ENCODE measurements at regions not wholly inside any gene's neighbourhood (a gene's known extent, or its start where the extent isn't known, plus 50 kb on each side); places are given as distances from the start of the nearest gene placed in this dataset.
A peak's percentile ranks its signal among the peaks of the same experiment; 100 is the strongest.
"Not testable (repeated sequence)": the region's sequence is repeated elsewhere in the genome, so short reads cannot be mapped to it uniquely, and the experiment has no call there.

DNA sequence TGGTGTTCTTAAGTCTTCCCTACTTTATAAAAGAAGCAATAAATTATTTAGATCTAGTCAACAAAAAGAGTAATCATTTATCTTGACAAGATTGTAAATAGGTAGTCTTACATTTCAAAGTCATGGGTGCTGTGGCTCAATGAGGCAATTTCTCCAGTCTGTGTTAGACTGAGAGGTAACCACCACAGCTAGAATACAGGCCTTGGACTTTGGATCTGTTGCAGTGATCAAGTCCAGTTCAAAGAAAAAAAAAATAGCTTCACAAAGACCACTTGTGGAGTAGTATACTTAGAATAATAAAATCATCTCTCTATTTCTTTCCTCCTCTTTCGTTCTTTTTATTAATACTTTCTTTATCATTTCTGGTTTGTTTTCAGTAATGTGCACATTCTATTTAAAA, 93.1 kb upstream of the FSIP2 start:
- no peak overlapping the region for H3K9ac ChIP-seq
- H3K27ac ChIP-seq: no peak overlapping the region
- H3K9me3 ChIP-seq: no peaks in the 10 kb centered on the region
- H3K4me1 ChIP-seq: no peaks in the 10 kb centered on the region
- no peaks in the 10 kb centered on the region for H4K20me1 ChIP-seq
- H3K4me3 ChIP-seq: no peak overlapping the region
- no peaks in the 10 kb centered on the region for H3K27me3 ChIP-seq
- no peak for TF ChIP-seq Cebpa-rat (IDR thresholded peaks at IDR 0.05)
- no peaks in the 10 kb centered on the region for H3K36me3 ChIP-seq
- no peak overlapping the region for H3K4me2 ChIP-seq

DNA sequence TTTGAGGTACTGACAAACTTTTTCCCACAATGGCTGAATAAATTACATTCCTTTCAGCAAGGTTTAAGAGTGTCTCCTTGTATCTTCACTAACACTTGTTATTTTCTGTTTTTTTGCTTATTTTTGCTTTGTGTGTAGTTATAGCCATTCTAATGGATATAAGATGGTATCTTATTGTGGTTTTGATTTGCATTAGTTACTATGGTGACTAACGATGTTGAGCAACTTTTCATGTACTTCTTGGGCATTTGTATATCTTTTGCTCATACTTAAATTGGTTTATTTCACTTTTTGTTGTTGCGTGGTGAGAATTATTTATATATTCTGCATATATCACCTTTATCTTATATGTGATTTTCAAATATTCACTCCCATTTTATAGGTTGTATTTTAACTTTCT, 79.9 kb upstream of the FSIP2 start:
- Histone ChIP-seq H3K4me3 (no peak overlapping the region), H3K9ac (no peak overlapping the region)

DNA sequence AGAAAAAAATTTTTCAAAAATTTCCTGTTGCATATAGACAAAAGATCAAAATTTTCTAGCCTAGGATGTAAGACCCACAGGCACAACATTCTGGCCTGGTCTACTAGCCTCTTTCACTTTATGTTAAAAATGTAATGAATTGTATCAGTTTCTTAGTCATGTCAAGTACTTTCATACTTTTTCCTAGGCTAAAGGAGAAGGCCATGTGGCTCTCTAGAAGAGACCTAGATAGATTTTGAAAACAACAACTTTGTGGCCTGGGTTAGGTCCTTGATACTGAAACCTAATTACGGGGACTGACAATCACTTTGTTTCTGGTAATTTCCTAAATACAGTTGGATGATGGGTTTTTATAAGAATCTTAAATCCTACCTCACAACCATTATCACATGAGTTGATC, 74.8 kb upstream of the FSIP2 start:
- H3K27ac ChIP-seq: no peak overlapping the region
- no peak overlapping the region for H3K4me2 ChIP-seq
- no peak for TF ChIP-seq Cebpa-rat (IDR thresholded peaks at IDR 0.05)
- H3K9me3 ChIP-seq: no peaks in the 10 kb centered on the region
- H3K4me1 ChIP-seq: no peaks in the 10 kb centered on the region
- H3K4me3 ChIP-seq: no peak overlapping the region
- no peak overlapping the region for H3K9ac ChIP-seq
- no peaks in the 10 kb centered on the region for H3K36me3 ChIP-seq
- no peaks in the 10 kb centered on the region for H3K27me3 ChIP-seq
- H4K20me1 ChIP-seq: no peaks in the 10 kb centered on the region

More for the DNA sequence above, 79.9 kb upstream of the FSIP2 start:
- Histone ChIP-seq H4K20me1 (no peaks in the 10 kb centered on the region), H3K4me1 (no peaks in the 10 kb centered on the region), H3K27me3 (no peaks in the 10 kb centered on the region), H3K4me2 (no peak overlapping the region), H3K36me3 (no peaks in the 10 kb centered on the region), H3K27ac (no peak overlapping the region), H3K9me3 (no peaks in the 10 kb centered on the region)
- TF ChIP-seq Cebpa-rat (IDR thresholded peaks at IDR 0.05): no peak

DNA sequence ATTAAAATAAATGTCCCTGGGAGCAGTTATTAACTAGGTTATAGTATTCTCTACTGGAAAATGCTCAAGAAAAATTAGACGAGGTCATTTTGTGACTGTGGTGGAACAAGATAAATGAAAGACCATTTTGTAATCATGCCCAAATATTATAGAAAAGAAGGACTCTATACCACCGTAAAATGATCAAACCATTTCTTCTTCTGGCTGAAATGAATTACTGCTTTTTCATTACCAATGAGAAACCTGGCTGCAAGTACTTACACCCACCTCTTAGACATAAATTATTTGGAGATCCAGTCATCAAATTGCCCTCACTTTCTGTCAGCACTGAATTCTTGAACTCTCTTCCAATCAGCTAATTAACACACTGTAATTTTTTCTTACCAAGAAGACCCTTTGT, 74.2 kb upstream of the FSIP2 start:
- Histone ChIP-seq H3K4me3 (no peak overlapping the region), H3K4me1 (no peaks in the 10 kb centered on the region), H3K27ac (no peak overlapping the region), H3K36me3 (no peaks in the 10 kb centered on the region), H4K20me1 (no peaks in the 10 kb centered on the region), H3K9me3 (no peaks in the 10 kb centered on the region), H3K4me2 (no peak overlapping the region), H3K27me3 (no peaks in the 10 kb centered on the region), H3K9ac (no peak overlapping the region)
- no peak for TF ChIP-seq Cebpa-rat (IDR thresholded peaks at IDR 0.05)

DNA sequence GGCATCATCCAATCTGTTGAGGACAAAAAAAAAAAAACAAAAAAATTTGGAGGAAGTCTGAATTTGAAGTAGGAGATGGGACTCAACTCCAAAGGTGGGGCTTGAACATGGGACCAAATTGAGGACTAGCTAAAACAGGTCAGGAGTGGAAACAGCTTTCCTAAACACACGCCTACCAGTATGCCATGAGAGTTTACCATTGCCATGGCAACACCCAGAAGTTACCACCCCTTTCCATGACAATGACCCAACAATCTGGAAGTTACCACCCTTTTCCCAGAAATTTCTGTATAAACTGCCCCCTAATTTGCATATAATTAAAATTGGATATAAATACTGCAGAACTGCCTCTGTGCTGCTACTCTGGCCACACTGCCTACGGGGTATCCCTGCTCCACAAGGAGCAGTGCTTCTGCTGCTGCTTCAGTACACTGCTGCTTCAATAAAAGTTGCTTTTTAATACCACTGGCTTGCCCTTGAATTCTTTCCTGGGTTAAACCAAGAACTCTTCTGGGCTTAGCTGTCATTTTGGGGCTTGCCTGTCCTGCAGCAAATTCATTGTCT, 73.3 kb upstream of the FSIP2 start:
- H3K4me1 ChIP-seq: no peaks in the 10 kb centered on the region
- no peaks in the 10 kb centered on the region for H4K20me1 ChIP-seq
- H3K27ac ChIP-seq: no peak overlapping the region
- H3K36me3 ChIP-seq: no peaks in the 10 kb centered on the region
- no peaks in the 10 kb centered on the region for H3K27me3 ChIP-seq
- no peak for TF ChIP-seq Cebpa-rat (IDR thresholded peaks at IDR 0.05)
- H3K9me3 ChIP-seq: no peaks in the 10 kb centered on the region
- no peak overlapping the region for H3K4me2 ChIP-seq
- H3K4me3 ChIP-seq: no peak overlapping the region
- H3K9ac ChIP-seq: no peak overlapping the region

DNA sequence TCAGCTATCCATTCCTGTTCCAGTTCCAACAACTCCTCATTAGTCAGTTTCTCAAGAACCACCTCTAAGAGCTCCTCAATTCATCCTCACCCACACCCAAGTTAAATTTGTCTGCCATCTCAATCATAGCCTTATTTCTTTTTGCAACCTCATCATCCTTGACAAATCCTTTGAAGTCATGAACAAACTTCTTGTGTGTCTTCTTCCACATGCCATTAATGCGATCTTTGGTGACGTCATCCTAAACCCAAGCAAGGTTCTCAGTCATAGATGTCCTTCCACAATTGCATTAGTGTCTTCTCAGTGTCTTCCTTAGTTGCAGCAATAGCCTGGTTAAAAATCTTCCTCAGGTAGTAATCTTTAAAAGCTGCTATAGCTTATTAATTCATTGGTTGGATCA, 71.2 kb upstream of the FSIP2 start:
- no peaks in the 10 kb centered on the region for H3K27me3 ChIP-seq
- no peaks in the 10 kb centered on the region for H4K20me1 ChIP-seq
- TF ChIP-seq Cebpa-rat (IDR thresholded peaks at IDR 0.05): no peak
- H3K4me3 ChIP-seq: no peak overlapping the region
- H3K4me2 ChIP-seq: no peak overlapping the region
- no peak overlapping the region for H3K27ac ChIP-seq
- H3K9ac ChIP-seq: no peak overlapping the region
- no peaks in the 10 kb centered on the region for H3K9me3 ChIP-seq
- no peaks in the 10 kb centered on the region for H3K4me1 ChIP-seq
- H3K36me3 ChIP-seq: no peaks in the 10 kb centered on the region

DNA sequence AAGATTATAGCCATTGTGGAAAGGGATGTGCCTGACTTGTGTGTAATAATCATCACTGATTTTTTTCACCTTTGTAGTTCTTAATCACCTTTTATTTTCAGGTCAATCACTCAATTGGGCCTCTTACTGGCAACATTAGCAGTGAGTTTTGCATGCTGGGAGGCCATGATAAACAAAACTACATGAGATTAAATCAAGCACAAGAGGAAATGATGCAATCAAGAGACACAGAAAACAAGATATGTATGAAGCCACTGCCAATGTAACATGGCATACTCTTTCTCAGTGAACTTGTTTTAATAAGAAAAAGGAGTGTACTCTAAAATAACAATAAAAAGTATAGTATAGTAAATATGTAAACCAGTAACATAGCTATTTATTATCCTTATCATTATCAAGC, 69.9 kb upstream of the FSIP2 start:
- no peaks in the 10 kb centered on the region for H3K9me3 ChIP-seq
- H3K4me1 ChIP-seq: no peaks in the 10 kb centered on the region
- TF ChIP-seq Cebpa-rat (IDR thresholded peaks at IDR 0.05): no peak
- H3K9ac ChIP-seq: no peak overlapping the region
- no peak overlapping the region for H3K4me3 ChIP-seq
- H3K4me2 ChIP-seq: no peak overlapping the region
- no peaks in the 10 kb centered on the region for H3K27me3 ChIP-seq
- H4K20me1 ChIP-seq: no peaks in the 10 kb centered on the region
- no peaks in the 10 kb centered on the region for H3K36me3 ChIP-seq
- no peak overlapping the region for H3K27ac ChIP-seq

DNA sequence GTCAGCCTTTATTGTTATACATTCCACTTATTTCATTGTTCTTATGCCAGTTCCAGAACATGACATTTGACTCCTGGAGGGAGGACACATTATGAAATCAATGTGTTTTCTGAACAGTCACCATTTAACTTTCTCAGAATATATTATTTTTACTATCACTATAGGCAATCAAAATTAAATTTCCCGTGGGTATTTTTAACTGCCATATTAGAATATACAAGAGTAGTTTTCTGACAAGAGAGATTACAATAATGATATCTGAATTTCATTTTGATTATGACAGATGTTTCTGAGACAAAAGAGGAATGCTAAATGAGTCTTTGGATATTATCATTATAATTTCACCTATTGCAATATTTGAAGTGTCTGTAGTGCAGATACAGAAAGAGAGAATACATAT, 64.4 kb upstream of the FSIP2 start:
- Histone ChIP-seq H3K9me3 (no peaks in the 10 kb centered on the region), H3K27ac (no peak overlapping the region), H3K4me1 (peaks cover 8% of the 10 kb centered on the region; the same call in 1 of the 2 replicates), H3K27me3 (no peaks in the 10 kb centered on the region), H3K36me3 (no peaks in the 10 kb centered on the region), H3K4me2 (no peak overlapping the region), H4K20me1 (no peaks in the 10 kb centered on the region), H3K4me3 (no peak overlapping the region), H3K9ac (no peak overlapping the region)
- no peak for TF ChIP-seq Cebpa-rat (IDR thresholded peaks at IDR 0.05)

DNA sequence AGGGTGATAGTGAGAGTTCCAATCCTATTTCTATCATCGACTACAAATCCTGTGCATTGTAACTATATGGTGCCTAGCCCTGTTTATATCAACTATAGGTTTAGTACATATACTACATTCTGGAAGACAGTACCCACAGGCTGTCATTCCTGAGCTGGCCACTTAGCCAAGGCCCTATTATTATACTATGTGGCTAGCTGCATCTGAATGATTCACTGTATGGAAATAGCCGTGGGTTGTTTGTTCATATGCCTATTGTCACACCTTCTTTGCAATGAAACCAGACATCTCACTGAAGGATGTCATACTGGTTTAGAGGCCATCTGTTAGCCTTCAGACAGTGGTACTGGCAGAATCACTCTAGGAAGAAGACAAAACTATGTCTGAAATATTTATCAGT, 62.3 kb upstream of the FSIP2 start:
- TF ChIP-seq Cebpa-rat (IDR thresholded peaks at IDR 0.05): no peak
- H3K9ac ChIP-seq: no peak overlapping the region
- H3K4me3 ChIP-seq: no peak overlapping the region
- no peaks in the 10 kb centered on the region for H3K9me3 ChIP-seq
- H3K4me2 ChIP-seq: peak overlapping the region; percentile 20; the same call in 1 of the 2 replicates
- no peaks in the 10 kb centered on the region for H3K36me3 ChIP-seq
- no peak overlapping the region for H3K27ac ChIP-seq
- H4K20me1 ChIP-seq: no peaks in the 10 kb centered on the region
- H3K27me3 ChIP-seq: no peaks in the 10 kb centered on the region
- H3K4me1 ChIP-seq: peaks cover 8% of the 10 kb centered on the region; the same call in 1 of the 2 replicates

DNA sequence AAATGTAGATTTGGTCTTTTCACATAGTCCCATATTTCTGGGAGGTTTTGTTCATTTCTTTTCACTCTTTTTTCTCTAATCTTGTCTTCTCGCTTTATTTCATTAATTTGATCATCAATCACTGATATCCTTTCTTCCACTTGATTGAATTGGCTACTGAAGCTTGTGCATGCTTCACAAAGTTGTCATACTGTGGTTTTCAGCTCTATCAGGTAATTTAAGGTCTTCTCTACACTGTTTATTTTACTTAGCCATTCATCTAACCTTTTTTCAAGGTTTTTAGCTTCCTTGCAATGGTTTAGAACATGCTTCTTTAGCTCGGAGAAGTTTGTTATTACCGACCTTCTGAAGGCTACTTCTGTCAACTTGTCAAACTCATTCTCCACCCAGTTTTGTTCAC, 51.6 kb upstream of the FSIP2 start:
- H4K20me1 ChIP-seq, H3K4me2 ChIP-seq, H3K27ac ChIP-seq, H3K36me3 ChIP-seq, H3K4me1 ChIP-seq, H3K4me3 ChIP-seq, H3K27me3 ChIP-seq, H3K9ac ChIP-seq: not testable (repeated sequence)
- peaks cover 12% of the 10 kb centered on the region; the same call in 1 of the 2 replicates for H3K9me3 ChIP-seq

DNA sequence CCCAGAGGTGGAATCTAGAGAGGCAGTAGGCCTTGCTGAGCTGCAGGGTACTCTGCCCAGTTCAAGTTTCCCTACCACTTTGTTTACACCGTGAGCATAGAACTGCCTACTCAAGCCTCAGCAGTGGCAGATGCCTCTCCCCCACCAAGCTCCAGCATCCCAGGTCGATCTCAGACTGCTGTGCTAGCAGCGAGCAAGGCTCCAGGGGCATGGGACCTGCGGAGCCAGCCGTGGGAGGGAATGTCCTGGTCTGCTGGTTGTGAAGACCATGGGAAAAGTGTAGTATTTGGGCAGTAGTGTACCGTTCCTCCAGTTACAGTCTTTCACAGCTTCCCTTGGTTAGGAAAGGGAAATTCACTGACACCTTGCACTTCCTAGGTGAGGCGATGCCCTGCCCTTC, 50.6 kb upstream of the FSIP2 start:
- Histone ChIP-seq H3K9me3 (peaks cover 12% of the 10 kb centered on the region; the same call in 1 of the 2 replicates), H3K27ac (no peak overlapping the region), H3K4me3 (no peak overlapping the region), H3K36me3 (no peaks in the 10 kb centered on the region), H3K4me2 (no peak overlapping the region), H3K9ac (no peak overlapping the region), H3K4me1 (no peaks in the 10 kb centered on the region), H4K20me1 (no peaks in the 10 kb centered on the region), H3K27me3 (no peaks in the 10 kb centered on the region)
- TF ChIP-seq Cebpa-rat (IDR thresholded peaks at IDR 0.05): no peak
